ENCODE measurements at regions not wholly inside any gene's neighbourhood (a gene's known extent, or its start where the extent isn't known, plus 50 kb on each side); places are given as distances from the start of the nearest gene placed in this dataset.

DNA sequence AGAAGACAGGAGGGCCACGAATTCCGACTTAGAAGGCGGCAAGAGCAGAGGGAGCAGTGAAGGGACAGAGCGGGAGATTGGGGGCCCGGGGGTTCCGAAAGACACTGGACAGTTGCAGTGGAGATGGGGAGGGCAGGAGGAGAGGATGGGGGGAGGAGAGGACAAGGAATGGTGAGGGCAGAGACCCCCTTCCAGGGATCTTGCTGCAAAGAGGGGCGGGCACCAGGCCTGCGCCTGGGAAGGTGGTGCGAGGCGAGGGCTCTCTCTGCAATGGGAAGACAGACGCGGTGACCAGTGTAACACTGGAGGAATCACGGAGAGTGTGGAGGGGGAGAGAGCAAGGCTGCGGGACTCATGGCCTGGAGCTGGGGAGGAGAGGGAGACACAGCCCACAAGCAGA, 185.2 kb downstream of the RBFOX3 start:
- TF ChIP-seq, protein P1, sequence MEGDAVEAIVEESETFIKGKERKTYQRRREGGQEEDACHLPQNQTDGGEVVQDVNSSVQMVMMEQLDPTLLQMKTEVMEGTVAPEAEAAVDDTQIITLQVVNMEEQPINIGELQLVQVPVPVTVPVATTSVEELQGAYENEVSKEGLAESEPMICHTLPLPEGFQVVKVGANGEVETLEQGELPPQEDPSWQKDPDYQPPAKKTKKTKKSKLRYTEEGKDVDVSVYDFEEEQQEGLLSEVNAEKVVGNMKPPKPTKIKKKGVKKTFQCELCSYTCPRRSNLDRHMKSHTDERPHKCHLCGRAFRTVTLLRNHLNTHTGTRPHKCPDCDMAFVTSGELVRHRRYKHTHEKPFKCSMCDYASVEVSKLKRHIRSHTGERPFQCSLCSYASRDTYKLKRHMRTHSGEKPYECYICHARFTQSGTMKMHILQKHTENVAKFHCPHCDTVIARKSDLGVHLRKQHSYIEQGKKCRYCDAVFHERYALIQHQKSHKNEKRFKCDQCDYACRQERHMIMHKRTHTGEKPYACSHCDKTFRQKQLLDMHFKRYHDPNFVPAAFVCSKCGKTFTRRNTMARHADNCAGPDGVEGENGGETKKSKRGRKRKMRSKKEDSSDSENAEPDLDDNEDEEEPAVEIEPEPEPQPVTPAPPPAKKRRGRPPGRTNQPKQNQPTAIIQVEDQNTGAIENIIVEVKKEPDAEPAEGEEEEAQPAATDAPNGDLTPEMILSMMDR (conservative IDR thresholded peaks at IDR 0.05), result no peak
- TF ChIP-seq EZH2 (IDR thresholded peaks at IDR 0.05; ENCODE audit: low read depth), result no peak
